ENCODE measurements at regions not wholly inside any gene's neighbourhood (a gene's known extent, or its start where the extent isn't known, plus 50 kb on each side); places are given as distances from the start of the nearest gene placed in this dataset.
"Not testable (repeated sequence)": the region's sequence is repeated elsewhere in the genome, so short reads cannot be mapped to it uniquely, and the experiment has no call there.

- no peak overlapping the region for H3K27ac ChIP-seq
- H3K4me1 ChIP-seq, result peaks cover 0 to 14% (median 0%) of the 10 kb centered on the region in 4 donors
- no peak overlapping the region for H3K4me3 ChIP-seq
- H3K36me3 ChIP-seq, result no peaks in the 10 kb centered on the region
- no peak for TF ChIP-seq POLR2A (IDR thresholded peaks at IDR 0.05)
- WGBS, 2 donors, result 85 to 89% methylated on average over 10 of the region's 10 CpGs
- no peaks in the 10 kb centered on the region for H3K27me3 ChIP-seq
- no peaks in the 10 kb centered on the region for H3K9me3 ChIP-seq
- DNase-seq (ENCODE audit: low spot score in 2 of 2), result no peak
Measured at GRCh38 chr19:30066781-30067759, 125.0 kb downstream of the URI1 start.

GRCh38 chr19:30067956-30068506, 126.0 kb downstream of the URI1 start:
- not testable (repeated sequence) for H3K27ac ChIP-seq; DNase-seq (ENCODE audit: low spot score in 2 of 2); H3K27me3 ChIP-seq; H3K9me3 ChIP-seq; H3K4me3 ChIP-seq; H3K36me3 ChIP-seq
- peaks cover 0 to 14% (median 0%) of the 10 kb centered on the region in 4 donors for H3K4me1 ChIP-seq
- WGBS, 2 donors, result 93 to 95% methylated on average over 2 of the region's 2 CpGs

GRCh38 chr19:30068528-30069395, 126.7 kb downstream of the URI1 start:
- no peaks in the 10 kb centered on the region for H3K36me3 ChIP-seq
- no peak for DNase-seq (ENCODE audit: low spot score in 2 of 2)
- 93% methylated on average over 2 of the region's 2 CpGs for WGBS, 2 donors
- TF ChIP-seq CTCF (IDR thresholded peaks at IDR 0.05) (no peak), EP300 (IDR thresholded peaks at IDR 0.05) (no peak), POLR2A (IDR thresholded peaks at IDR 0.05) (no peak)
- H3K9me3 ChIP-seq, result no peaks in the 10 kb centered on the region
- no peak overlapping the region for H3K27ac ChIP-seq
- H3K4me1 ChIP-seq, result peaks cover 0 to 14% (median 0%) of the 10 kb centered on the region in 4 donors
- no peaks in the 10 kb centered on the region for H3K27me3 ChIP-seq
- no peak overlapping the region for H3K4me3 ChIP-seq

GRCh38 chr19:30069535-30070197, 127.6 kb downstream of the URI1 start:
- peak overlapping the region in 1 of 4 donors; percentile 40 for H3K27ac ChIP-seq
- no peaks in the 10 kb centered on the region for H3K27me3 ChIP-seq
- no peaks in the 10 kb centered on the region for H3K36me3 ChIP-seq
- no peak for TF ChIP-seq EP300 (IDR thresholded peaks at IDR 0.05)
- TF ChIP-seq CTCF (IDR thresholded peaks at IDR 0.05), result no peak
- TF ChIP-seq POLR2A (IDR thresholded peaks at IDR 0.05), result no peak
- WGBS, 2 donors, result 63 to 64% methylated on average over 8 of the region's 8 CpGs
- H3K9me3 ChIP-seq, result no peaks in the 10 kb centered on the region
- no peak for DNase-seq (ENCODE audit: low spot score in 2 of 2)
- peaks cover 0 to 10% (median 0%) of the 10 kb centered on the region in 4 donors for H3K4me1 ChIP-seq
- H3K4me3 ChIP-seq, result no peak overlapping the region

- DNase-seq (ENCODE audit: low spot score in 2 of 2), result no peak
- 51 to 56% methylated on average over 28 to 29 of the region's 29 CpGs for WGBS, 2 donors
Measured at GRCh38 chr19:30070198-30070967, 128.3 kb downstream of the URI1 start.

More at GRCh38 chr19:30070198-30070967, 128.3 kb downstream of the URI1 start:
- H3K4me3 ChIP-seq, result no peak overlapping the region
- H3K4me1 ChIP-seq, result peaks cover 0 to 10% (median 0%) of the 10 kb centered on the region in 4 donors
- H3K27me3 ChIP-seq, result no peaks in the 10 kb centered on the region
- no peaks in the 10 kb centered on the region for H3K36me3 ChIP-seq
- peak overlapping the region in 2 of 4 donors; percentile 40 to 48 for H3K27ac ChIP-seq
- no peaks in the 10 kb centered on the region for H3K9me3 ChIP-seq
- TF ChIP-seq CTCF (IDR thresholded peaks at IDR 0.05) (no peak), EP300 (IDR thresholded peaks at IDR 0.05) (no peak), POLR2A (IDR thresholded peaks at IDR 0.05) (no peak)

Data from tibial nerve (tissue), 4 donors.